MM.1S (cell line): ENCODE measurements at regions not wholly inside any gene's neighbourhood (a gene's known extent, or its start where the extent isn't known, plus 50 kb on each side); places are given as distances from the start of the nearest gene placed in this dataset.

Experiments
- CTCF ChIP-seq: fragments of 300-600 bp; sonication (generic); IDR thresholded peaks from 2 replicates; pipeline ENCODE4 v1.5.1; 2016; ENCODE audit warnings: antibody characterized with exemption, low read length, mixed read lengths
- EZH2 ChIP-seq: fragments of 300-600 bp; sonication (generic); optimal IDR thresholded peaks from 2 replicates; pipeline ENCODE3; 2017; ENCODE audit warnings: low read depth, mild to moderate bottlenecking, antibody characterized with exemption, low read length, mixed read lengths

- TF ChIP-seq EZH2: no peak
- no peak for TF ChIP-seq CTCF
Observed at GRCh38 chr9:73806876-73807275, 655.2 kb downstream of the ANXA1 start.
